Activated T-cell treated with anti-CD3 and anti-CD28 coated beads for 4 hours (primary cell): ENCODE measurements at regions not wholly inside any gene's neighbourhood (a gene's known extent, or its start where the extent isn't known, plus 50 kb on each side); places are given as distances from the start of the nearest gene placed in this dataset.

Source experiments
- DNase-seq: peaks from one replicate; pipeline ENCODE4 v3.0.0-alpha.2; 2020

DNA sequence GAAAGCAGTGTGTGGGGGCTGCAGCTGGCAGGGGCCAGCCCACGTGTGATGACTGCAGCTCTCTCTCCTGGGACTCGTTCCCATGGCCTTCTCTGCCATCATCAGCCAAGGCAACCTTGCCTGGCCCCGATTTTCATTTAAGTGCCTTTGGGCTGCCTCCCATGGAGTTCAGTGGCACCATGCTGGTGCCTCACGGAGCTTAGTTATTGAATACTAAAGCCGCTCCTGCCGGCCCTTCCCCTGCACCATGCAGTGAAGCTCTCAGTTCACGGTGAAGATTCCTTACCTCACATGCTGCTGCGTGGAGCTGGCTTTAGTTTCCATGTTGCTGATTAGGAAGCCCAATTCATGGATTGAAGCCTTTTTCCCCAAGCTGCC lies 141.5 kb upstream of the EEPD1 start:
- no peak for DNase-seq

DNA sequence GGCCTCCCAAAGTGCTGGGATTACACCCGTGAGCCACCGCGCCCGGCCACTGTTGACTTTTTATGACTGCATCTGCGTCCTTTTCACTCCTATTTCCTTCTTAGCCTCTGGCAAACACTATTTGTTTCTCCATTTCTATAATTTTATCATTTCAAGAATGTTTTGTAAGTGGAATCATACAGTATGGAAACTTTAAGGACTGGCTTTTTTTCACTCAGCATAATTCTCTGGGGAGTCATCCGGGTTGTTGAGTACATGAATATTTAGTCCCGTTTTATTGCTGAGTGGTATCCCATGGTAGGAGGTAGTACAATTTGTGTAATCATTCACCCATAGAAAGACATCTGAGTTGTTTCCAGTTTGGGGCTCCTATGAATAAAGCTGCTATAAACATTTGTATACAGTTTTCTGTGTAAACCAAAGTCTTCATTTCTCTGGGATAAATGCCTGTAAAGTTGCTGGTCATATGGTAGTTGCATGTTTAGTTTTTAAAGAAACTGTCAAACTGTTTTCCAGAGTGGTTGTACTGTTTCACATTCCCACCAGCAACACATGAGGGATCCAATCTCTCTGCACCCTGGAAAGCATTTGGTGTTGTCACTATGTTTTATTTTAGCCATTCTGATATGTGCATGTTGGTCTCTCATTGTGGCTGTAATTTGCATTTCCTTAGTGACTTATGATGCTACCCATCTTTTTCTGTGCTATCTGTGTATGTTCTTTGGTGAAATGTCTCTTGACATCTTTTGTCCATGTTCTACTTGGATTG lies 139.6 kb upstream of the EEPD1 start:
- DNase-seq = no peak

DNA sequence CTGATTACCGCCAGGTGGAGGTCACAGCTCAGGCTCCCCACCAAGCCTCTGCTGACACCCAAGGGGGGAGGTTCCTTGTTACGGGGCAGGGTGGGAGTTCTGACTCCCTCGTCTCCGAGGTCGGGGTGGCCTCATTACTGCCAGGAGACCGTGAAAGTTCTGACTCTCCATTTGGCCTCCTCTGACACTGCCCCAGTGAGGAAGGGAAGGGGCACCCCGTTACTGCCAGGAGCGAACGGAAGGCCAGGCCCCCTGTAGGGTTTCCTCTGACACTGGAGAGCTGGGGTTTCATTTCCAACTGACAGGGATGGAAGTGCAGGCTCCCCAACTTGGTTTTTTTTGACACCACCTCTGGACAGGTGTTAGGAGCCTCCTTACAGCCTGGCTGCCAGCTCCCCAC lies 138.1 kb upstream of the EEPD1 start:
- no peak for DNase-seq

DNA sequence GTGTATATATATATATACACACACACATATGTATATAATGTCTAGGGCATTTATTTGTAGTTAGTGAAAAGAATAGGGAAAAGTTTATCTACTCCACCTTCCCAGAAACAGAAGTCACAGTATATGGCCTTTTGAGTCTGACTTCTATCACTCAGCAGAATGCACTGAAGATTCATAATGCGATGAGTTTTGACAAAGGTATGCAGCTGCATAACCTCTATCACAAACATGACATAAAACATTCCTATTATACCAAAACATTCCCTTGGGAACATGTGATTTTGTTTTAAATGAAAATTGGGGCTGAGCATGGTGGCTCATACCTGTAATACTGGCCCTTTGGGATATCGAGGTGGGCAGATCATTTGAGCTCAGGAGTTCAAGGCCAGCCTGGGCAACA lies 137.3 kb upstream of the EEPD1 start:
- DNase-seq = no peak

DNA sequence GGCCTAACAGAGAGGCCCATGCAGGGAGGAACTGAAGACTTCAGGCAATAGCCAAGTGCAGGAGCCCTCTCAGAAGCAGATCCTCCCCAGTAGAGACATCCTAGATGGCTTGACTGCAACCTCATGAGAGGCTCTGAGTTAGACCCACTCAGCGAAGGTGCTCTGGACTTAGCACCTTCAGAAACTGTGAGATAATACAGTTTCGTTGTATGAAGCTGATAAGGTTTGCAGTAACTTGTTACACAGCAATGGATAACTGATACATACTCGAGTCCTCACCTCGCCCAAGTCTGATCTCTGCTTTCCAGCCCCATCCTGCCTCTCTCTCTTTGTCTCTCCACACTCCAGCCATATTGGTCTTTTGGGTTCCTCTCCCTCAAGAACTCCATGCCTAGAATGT lies 136.4 kb upstream of the EEPD1 start:
- no peak for DNase-seq

DNA sequence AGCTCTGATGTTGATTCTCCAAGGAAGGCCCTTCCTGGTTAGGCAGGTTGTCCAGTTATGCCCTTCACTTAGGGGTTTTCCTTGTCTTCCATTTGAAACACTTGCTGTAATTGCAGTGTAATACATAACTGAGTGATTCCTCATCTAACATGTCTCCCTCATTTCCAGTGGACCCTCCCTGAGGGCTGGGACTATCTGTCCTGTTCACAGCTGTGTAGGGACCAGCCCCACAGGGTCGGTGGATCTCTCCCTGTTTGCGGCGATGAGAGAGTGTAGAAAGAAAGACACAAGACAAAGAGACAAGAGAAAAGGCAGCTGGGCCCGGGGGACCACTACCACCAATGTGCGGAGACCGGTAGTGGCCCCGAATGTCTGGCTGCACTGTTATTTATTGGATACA lies 135.9 kb upstream of the EEPD1 start:
- no peak for DNase-seq

DNA sequence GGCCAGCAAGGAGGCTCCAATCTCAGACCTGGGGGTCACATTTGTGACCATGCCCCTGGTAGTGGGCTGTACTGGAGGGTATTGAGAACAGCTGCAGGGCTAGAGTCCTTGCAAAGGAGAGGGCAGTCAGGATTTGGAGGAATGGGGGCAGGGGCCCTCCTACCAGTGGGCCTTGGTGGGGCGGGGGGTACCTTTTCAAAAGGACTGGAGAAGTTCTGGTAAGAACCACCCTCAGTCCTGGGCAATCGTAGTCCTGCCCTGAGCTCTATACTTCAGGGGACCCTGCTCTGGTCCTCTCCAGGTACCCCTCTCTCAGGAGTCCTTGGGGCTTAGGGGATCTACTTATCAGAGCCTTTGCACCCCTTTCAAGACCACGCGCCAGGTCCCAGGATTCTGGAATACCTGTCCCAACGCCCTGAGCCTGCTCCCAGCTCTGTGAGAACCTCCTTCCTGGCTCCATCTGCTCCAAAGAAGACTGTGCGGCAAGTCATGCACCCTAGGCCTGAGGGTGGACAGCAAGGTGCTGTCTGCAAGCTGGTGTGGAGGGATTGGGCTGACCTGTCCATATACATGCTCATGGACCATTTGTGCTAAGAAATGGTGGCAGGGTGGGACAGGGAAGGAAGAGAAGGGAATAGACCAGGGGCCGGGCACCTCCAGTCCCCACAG lies 134.1 kb upstream of the EEPD1 start:
- DNase-seq = no peak

DNA sequence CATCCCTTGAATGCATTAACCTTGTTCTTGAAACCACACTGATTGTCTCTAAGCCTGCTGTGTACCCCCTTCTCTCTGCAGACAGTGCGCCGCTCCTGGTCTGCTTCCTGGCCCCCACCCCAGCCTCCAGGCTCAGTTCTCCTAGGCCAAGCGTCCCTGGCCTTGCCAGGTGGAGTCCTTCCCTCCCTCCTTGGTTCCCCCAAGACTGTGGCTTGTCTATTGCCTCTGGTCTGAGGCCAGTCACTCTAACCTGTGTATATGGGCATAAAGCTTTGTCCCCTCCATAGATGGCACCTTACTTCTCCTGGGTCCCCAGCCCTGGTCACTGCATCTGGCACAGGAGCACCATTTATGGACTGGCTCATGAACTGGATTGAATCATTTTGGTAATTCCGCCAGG lies 133.5 kb upstream of the EEPD1 start:
- no peak for DNase-seq

DNA sequence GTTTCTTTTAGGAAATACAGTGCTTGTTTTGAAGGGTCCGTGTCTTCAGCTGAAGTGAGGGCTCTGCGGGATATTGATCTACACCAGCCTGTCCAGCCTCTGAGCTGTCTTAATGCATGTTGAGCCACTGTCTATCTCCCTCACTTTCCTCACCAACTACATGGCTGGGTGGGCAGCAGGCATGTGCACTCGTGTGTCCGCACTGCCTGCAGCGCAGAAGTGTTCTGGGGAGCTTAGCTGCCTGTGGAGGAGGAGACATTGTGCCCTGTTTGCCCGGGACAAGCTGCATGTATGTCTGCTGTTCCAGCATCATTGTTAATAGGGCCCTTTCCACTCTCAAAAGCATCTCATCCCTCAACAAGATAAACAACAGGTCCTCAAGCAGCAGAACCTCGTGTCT lies 133.1 kb upstream of the EEPD1 start:
- no peak for DNase-seq

DNA sequence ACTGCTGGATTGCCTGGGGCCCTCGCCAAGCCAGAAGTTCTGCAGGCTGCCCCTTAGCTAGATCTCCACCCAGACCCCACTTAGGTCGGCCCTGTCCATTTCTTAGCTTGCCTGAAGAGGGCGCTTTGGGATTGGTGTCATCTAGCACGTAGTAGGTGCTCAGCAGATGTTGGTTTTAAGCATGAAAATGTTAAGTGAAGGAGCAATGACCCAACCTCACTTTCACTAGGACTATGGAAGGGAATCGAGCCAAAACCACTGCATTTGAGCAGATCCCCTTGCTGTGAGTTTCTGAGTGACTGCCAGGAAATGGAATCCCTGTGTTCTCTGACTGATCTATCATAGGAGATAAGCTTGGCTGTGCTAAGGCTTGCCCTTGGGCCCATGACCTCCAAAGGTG lies 131.7 kb upstream of the EEPD1 start:
- DNase-seq = no peak

DNA sequence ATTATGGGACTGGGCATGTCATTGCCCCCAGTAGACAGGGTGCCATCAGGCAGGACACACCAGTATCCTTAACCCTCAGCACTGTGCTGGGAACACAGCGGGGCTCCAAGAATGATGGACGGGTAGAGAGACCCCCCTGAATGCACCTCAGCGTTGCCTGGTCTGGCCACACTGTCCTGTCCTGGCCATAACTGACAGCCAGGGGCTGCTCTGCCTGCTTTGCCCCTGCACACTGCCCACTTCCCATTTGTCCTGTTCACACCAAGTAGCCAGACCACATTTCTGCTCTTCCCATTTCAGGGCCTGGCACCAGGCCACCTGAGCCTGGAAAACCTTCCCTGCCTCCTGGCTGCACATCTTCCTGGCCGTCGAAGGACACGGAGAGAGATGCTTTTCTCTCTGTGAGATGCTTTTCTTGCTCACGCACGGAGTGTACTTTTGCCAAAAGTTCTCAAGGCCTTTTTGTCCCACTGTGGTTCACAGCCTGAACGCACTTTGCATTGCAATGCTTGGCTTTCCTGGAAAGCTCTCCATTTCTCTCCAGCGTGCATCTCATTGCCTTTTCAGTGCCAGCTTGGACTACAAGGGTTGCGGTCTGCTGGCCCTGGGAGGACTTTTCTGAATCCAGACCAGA lies 131.0 kb upstream of the EEPD1 start:
- DNase-seq = no peak

DNA sequence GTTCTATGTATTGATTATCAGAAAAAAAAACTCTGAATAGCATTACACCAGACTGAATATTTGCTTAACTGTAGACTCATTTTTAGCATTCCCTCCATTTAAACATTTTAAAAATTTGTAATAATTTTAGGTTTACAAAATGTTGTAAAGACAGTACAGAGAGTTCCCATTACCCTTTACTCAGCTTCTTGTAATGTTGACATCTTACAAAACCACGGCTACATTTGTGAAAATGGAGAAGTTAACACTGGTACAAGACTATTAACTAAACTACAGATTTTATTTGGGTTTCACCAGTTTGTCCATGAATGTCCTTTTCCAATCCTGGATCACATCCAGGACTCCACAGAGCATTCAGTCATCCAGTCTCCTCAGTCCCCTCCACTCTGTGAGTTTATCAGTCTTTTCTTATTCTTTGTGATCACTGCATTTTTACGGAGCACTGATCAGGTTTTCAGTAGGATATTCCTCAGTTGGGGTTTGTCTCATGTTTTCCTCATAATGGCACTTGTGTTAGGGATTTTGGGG lies 130.0 kb upstream of the EEPD1 start:
- no peak for DNase-seq

DNA sequence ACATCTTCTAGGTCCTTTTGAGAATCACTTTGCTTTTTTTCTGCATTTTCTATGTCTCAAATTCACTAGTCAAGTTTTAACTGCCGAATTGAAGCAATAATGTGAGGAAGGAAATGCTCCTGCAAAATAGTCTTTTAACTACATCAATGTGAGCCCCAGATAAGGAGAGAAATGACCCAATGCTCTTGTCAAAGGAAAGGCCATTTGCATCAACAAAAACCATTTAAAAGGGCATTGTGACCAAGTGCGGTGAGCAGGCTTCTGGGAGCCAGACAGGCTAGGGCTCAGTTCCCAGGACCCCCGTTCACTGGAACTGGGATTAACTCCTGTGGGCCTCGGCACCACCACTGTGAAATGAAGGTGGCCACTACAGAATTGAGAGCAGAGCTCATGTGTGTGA lies 127.9 kb upstream of the EEPD1 start:
- no peak for DNase-seq

DNA sequence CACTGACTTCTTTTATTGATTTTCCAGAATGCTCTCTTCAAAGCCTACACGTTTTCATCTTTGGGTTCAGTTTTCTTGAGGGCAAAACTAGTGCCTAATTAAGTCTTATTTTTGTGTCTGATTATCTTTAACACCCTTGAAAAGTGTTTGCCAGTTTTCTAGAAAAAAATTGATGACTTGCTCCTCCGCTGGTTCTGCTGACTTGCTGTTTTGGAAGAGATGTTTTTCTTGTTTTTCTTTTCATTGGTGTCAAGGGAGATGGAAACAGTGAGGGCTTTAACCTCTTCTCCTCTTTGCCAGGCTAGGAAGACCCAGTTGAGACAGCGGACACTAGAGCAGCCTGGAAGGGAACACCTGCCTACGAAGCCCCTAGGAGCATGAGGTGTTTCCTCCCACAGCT lies 123.7 kb upstream of the EEPD1 start:
- DNase-seq = no peak

DNA sequence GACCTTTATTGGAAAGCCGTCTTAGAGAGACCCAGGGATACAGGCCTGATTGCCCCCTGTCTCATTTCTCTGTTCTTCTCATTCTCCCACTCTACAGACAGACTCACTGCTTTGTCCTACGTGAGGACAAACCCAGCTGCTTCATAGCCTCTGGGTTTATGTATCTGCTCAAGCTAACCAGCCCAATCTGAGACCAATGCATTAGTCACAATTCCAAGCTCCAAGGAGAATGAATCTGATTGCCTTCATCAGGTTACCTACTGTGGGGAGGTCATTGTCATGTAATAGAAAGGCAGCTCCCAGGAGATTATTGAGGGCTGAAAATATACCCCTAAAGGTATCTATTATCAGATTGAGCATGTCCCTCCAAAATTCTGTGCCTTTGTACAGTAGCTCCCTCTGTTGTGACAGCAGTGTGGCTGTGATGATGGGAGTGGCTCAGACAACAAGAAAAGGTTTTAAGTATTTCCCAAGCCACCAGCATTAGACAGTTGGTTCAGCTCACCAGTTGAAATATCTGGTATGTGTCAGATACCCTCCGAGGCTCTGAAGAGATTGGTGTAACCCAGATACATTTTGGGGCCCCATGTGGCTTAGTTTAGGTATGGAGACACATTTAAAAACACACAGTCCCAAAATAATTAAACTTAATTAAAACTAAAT lies 123.1 kb upstream of the EEPD1 start:
- no peak for DNase-seq

DNA sequence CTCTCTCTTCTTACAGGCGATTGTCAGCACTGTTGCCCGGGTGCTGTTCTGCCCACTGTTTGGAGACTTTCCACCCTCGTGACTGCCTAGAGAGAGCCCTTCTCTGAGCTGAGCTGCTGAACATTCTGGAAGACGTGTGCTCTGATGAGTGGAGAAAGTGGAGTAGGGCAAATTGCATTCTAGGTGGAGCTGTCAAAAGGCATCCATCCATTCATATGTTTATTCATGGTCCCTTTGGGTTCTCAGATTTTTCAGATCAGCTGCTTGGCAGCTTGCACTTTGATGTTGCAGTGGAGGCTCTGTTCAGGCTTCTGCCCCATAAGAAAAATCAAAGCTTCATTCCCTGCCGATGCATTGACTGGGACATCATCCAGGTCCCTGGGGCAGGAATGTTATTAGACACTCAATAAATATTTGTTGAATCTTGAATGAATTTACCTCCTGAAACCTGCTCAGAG lies 120.7 kb upstream of the EEPD1 start:
- no peak for DNase-seq

DNA sequence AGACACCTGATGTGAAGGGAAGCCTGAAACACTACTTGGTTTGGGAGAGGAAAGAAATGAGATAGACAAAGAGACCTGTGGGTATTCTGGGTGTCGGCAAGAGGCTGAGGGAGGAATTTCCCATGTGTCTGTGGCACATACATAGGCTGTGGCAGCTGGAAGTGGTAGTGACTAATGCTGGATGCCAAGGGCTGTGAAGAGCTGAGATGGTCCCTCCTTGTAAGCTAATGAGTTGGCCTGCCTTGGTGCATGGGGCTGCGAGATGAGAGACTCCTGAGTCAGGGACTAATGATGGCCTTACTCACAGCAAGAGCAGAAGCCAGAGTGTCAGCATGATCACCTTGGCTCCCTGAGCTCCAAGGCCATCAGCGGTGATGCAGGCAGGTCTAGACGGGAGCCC lies 119.0 kb upstream of the EEPD1 start:
- DNase-seq = no peak

DNA sequence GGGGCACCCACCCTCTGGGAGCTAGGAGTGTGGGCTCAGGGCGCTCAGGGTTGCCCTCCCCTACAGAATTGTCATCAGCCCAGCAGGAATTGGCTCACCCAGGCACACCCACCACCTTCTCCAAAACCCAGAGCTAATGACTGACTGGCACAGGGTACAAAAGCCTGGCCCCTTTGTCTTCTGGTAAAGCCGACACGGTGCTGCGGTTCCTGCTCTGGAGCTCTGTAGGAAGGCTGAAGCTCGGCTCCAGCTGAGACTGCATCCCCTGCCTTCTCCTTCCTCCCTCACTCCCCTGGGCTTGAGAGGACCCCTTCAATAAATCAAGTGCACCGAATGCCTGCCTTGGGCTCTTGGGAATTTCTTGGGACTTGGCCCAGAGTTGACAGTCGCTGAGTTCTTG lies 117.9 kb upstream of the EEPD1 start:
- DNase-seq = no peak

DNA sequence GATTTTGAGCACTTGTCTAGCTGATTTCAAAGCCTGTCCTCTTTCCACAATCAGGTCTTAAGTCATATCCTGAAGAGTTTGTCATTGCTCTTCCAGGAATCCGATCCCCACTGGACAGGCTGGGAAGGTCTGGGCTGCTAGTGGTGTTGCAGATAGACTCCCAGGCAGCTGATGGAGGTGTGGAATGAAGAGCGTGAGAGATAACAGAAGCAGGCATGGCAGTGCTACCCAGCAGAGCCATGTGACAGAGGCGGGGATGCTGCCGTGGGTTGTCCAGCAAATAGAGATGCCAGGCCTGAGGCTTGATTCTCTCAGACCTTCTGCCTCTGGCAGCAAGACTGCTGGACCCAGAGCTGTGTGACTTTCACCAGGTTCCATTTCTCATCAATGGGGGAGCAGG lies 116.5 kb upstream of the EEPD1 start:
- DNase-seq = no peak

DNA sequence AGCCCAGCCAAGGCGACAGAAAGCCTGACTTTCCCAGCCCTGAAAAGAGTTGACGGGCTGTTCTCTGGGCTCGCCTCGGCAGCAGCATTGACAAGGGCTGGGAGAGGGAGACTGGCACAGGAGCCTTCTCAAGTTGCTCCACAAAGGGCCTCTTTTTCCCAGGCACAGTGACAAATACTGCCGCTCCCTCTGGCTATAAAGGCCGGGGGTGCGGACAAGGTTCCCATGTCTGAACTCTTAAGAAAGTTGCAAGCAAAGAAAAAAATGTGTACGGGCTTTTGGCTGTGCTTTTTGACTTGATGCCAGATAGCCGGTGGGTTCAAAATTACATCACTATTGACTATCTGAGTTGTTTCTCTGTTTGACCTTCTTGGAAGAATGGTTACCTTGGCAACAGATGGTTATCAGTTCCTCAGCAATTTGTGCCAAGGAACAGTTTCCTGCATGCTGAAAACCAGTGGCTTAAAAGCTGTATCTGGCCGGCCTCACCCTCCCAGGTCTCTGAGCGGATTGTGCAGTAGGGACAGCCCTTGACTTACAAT lies 115.9 kb upstream of the EEPD1 start:
- no peak for DNase-seq

DNA sequence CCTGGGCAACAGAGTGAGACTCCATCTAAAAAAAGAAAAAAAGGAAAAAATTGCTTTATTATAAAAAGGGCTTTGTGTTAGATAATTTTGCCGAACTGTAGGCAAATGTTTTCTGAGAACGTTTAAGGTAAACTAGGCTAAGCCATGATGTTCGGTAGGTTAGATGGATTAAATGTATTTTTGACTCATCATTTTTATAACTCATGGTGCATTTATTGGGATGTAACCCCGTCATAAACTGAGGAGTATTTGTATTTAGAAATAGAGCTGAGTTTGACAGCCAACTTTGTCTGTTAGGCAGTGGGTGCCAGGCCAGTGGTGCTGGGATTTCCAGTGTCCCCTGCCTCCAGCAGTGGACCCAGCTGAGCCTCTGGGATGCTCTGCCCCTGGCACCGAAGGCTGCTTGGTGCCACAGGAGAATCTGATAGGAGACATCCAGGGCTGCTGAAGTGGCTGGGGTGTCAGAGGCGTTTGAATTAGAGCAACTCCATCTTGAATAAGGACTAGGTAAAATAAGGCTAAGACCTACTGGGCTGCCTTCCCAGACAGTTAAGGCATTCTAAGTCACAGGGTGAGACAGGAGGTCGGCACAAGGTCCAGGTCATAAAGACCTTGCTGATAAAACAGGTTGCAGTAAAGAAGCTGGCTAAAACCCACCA lies 114.9 kb upstream of the EEPD1 start:
- no peak for DNase-seq

DNA sequence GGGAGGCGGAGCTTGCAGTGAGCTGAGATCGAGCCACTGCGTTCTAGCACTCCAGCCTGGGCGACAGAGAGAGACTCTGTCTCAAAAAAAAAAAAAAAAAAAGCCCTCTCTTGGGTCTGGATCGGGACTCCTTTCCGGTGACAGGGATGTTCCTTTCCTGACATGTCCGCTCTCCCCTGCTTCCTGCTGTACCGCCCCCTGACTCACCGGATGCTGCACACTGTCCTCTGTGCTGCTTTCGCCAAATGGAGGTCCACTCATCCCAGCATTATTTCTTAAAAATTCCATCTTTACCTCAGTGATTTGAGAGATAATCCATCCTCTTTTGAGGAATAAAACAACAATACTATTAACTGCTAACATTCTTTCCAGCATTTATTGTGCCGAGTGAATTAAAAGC lies 113.8 kb upstream of the EEPD1 start:
- no peak for DNase-seq

DNA sequence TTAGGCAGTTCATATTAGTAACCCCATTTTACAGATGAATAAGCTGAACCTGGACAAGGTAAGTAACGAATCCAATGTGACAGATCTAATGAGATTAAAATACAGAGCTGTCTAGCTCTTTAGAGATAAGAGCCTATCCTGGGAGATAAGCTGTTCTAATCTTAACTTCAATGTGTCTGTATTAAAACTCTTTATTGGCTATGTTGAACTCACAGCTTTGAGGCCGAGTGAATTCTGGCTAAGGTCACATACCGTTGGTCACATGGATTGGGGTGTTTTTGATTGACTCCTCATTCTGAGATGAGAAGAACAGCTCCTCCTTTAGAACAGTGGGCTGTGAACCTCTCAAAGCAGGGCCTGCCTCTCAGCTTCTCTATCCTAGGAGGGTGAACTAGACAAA lies 113.4 kb upstream of the EEPD1 start:
- DNase-seq = no peak
